SKM-1 treated with dmso at 0.1 percent for 144 hours (cell line): ENCODE measurements at regions not wholly inside any gene's neighbourhood (a gene's known extent, or its start where the extent isn't known, plus 50 kb on each side); places are given as distances from the start of the nearest gene placed in this dataset.

Experiments
- DNase-seq: peaks from one replicate; lab custom pipeline; 2025; ENCODE audit not compliant: unreplicated experiment; lab: John Stamatoyannopoulos, UW

DNA sequence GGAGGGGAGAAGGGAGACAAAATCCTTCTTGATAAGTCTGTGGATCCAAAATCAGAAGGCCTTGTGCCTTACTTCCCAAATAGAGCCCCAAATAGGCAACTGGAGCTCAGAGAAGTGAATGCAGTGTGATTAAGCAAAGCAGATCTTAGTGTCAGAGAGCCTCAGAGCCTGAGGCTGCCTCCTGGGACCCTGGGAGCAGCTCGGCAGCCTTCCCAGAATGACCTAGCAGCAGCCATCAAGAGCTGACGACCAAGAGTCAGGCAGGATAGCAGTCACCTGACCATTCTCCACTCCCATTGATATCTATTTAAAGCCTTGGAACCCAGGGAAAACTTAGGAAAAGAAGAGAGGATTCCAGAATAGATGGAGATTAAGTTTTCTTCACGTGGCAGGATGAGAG, 78.0 kb upstream of the SMYD2 start:
- DNase-seq: no peak

DNA sequence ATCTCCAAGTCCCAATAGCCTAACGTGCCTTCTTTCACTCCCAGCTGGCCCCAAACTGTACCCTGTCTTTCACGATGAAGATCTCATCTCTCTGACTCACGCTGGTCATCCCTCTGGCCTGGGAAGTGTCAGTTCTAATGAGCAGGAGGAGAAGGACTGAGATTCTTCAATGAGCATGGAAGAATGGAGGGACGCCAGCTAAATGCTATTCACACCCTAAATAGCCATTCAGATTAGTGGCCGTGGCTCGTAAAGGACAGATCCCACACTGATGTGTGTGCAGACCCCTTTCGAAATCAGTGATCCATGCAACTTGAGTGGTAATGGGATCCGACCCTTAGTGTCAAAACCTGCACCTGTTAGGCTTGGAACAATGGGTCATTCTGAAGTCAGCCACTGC, 75.9 kb upstream of the SMYD2 start:
- DNase-seq: no peak

DNA sequence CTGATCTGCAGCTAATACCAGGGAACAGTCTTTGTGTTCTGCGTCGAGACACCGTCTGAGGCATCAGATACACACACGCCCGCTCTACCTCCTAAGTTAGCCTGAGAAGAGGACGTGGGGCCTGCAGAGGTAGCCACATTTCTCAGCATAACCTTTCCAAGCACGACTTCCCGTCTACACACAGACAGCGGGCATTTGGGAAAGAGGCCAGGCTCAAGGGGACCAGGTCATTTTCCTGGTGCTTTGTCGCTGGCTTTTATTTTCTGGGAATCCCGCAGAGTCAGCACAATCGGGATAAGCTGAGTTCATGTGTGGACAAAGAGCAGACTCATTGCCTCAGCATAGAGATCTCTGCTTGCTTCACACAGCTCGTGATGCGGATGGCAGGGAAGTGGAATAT, 72.5 kb upstream of the SMYD2 start:
- DNase-seq: no peak

DNA sequence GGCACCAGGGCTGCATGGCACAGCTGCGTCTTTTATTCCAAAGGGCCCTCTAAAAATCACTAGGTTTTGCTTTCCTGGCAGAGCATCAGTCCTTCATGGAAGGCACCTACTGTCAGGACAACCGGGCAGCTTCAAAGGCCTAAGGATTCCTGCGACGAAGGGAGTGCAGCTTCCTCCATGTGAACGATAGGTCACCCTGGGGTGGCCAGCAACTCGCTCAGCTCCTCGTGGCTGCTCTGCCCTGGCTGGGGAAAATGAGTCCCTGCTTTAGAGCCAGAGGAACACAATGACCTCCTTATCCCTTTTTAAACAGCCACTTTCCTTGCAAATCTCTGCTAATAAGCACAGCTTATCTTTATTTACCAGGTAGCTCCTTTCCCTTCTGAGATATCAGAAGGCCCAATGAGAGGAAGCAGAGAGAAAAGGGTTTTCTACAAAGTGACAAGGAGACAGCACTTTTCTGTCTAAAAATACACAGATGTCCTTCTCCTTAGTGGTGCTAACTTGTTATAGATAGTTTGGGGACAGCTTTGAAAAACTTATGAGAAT, 71.6 kb upstream of the SMYD2 start:
- DNase-seq: no peak

GRCh38 chr1:214213136-214213535, 67.8 kb upstream of the SMYD2 start:
- DNase-seq: no peak

DNA sequence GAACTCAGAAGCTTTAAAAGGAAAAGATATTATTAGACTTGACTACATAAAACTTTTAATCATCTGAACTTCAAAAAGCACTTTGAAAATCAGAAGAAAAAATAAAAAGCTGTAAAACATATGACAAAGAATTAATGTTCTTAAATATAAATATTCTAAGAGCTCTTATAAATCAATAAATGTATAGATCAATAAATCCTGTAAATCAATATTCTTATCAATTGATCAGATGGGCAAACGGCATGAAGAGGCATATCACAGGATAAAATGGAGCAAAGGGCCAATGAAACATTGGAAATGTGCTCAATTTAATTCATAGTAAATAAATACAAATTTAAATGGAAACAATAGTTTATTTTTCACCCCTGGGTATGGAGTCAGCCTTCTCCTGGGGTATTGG, 66.1 kb upstream of the SMYD2 start:
- no peak for DNase-seq

DNA sequence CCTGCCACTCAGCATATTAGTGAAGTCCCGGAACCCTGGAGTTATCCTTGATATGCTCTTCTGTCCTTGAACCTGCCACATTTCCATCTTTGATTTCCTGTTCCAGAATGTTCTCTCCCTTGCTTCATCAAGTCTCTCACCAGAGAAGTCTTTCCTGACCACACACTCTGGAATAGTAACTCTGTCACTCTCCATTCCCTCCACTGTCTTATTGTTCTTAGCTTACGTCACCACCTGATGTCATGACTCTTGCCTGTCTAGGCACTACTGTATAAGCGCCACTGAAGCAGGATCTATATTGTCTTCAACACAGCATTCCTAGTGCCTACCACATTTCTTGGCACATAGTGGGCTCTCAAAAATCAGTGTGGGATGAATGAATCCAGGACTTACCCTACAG, 65.4 kb upstream of the SMYD2 start:
- DNase-seq: no peak

DNA sequence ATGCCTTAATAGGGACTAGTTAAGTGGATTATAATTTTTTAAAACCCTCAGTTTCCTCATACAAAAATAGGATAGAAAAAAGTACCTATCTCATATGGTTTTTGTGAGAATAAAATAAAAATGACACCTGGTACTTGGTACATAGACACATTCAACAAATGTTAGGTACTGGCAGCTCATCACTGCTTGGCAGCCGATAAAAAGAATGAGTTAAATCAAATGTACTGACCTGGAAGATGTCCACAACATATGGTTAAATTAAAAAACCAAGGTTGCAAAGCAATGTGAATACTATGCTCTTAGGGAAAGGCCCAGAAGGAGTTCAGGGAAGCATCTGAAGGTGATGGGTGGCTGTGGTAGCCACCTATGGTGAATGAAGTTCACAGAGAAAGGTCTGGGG, 64.9 kb upstream of the SMYD2 start:
- no peak for DNase-seq

DNA sequence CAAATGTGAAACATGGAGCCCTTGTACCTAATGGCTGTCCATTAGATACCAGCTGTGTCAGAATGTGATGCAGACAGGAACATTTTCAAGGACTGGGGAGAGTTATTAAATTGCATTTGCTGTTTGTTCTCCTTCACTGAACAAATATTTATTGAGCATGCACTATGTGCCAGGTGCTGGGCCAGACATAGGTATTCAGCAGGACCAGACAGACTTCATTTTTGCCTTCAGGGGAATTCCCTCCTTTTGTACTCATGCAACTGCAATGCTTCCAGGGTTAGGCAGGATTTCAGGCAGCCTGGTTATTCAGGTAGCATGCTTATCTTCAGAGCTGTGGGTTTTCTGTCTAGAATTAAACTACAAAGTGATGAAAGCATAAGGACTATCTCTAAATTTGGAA, 64.2 kb upstream of the SMYD2 start:
- no peak for DNase-seq

DNA sequence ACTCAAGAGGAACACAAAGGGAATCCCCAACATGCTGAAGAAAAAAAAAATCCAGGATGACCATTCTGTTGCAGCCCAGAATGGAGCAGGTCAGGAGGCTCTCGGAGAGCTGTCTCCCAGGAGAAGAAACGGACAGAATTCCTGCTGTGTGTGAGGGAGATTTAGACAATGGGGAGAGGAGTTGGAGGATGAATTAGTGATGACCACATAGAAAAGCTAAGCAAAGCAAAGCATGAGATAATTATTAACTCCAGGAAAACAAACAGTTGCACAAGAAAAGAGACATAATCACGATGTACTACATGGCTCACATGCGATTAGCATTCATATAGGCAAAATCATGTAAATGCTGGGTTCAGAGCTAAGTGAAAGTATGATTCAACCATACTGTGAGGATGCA, 61.1 kb upstream of the SMYD2 start:
- no peak for DNase-seq

- DNase-seq: no peak
These were observed 60.1 kb upstream of the SMYD2 start for GRCh38 chr1:214220891-214221290.

- DNase-seq: no peak
These were observed 56.2 kb upstream of the SMYD2 start for GRCh38 chr1:214224611-214225354.

DNA sequence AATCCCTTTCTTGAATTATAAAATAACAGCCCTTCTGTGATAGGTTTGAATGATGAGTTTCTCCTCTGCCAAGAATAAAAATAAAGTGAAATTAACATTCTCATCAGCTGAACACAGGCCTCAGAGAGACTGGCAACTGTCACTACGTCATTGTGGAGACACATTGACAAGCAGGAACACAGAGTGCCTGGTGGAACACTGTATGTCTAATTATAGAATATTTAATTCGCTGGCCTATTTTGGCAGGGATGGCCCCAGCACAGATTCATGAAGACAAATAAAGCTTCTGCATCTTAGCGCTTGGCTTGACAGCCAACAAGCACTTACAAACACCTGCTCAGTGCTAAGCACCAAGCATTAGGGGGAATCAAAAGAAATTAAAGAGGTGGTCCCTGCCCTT, 52.0 kb upstream of the SMYD2 start:
- DNase-seq: no peak

GRCh38 chr1:214229736-214230135, 51.2 kb upstream of the SMYD2 start:
- DNase-seq: no peak
